ENCODE measurements at regions not wholly inside any gene's neighbourhood (a gene's known extent, or its start where the extent isn't known, plus 50 kb on each side); places are given as distances from the start of the nearest gene placed in this dataset.

DNA sequence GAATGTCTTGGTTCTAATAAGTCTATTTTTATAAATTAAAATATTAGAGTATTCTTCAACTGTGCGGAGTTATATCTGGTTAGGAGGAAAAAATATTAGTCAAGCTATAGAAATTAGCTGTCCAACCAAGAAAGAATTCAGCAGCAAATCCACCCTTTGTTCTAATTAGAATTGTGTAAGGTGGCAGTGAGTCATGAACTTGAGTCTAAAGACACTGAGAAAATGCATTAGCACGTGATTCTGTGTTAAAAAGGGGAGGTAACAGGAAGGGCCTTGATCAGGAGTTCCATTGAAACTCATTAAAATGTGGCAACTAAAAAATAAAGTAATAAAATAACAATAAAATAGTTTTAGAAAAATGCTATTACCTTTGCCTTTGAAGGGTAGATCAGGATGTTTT, 398.2 kb upstream of the RGS18 start:
- ATAC-seq (ENCODE audit: low read depth) = no peak

More for the DNA sequence above, 398.2 kb upstream of the RGS18 start:
- H2BK15ac ChIP-seq (ENCODE audit: low read depth, low read length) = no peak overlapping the region
- no peaks in the 10 kb centered on the region for H3K9me3 ChIP-seq (ENCODE audit: control insufficient read depth, insufficient read depth, low read length)
- no peak overlapping the region for H3K23ac ChIP-seq (ENCODE audit: low read depth, low read length)
- H2BK5ac ChIP-seq (ENCODE audit: low read depth, low read length, poor library complexity, severe bottlenecking) = no peak overlapping the region
- CTCF ChIA-PET = no interaction called here
- no peak overlapping the region for H4K8ac ChIP-seq (ENCODE audit: low read depth in 2 of 2, low read length in 2 of 2)
- no peak overlapping the region for H2BK120ac ChIP-seq (ENCODE audit: low read depth, low read length)
- TF ChIP-seq FOS (IDR thresholded peaks at IDR 0.05; ENCODE audit: low read depth, low read length) (no peak), BHLHE40 (IDR thresholded peaks at IDR 0.05; ENCODE audit: low read depth, low read length) (no peak), MXI1 (IDR thresholded peaks at IDR 0.05; ENCODE audit: borderline replicate concordance, low read depth, low read length) (no peak)
- no peak overlapping the region for H3K4me3 ChIP-seq (ENCODE audit: insufficient read depth, low read depth, low read length)
- H3K27ac ChIP-seq (ENCODE audit: insufficient read depth, low read length) = no peak overlapping the region
- no peak overlapping the region for H2BK20ac ChIP-seq (ENCODE audit: low read depth, low read length)
- no peak overlapping the region for H4K91ac ChIP-seq (ENCODE audit: insufficient read depth, low read depth, low read length)
- no peaks in the 10 kb centered on the region for H4K20me1 ChIP-seq (ENCODE audit: insufficient read depth, low read length)
- H3K9ac ChIP-seq (ENCODE audit: low read depth, low read length) = no peak overlapping the region
- no TSS peak for BruUV-seq (replicated peaks)
- H3K79me1 ChIP-seq (ENCODE audit: low read depth in 1 of 2, low read length in 2 of 2) = no peaks in the 10 kb centered on the region
- no peak for DNase-seq
- no peak overlapping the region for H2AK9ac ChIP-seq (replicated peaks; ENCODE audit: low read depth, low read length, poor library complexity)
- POLR2A ChIA-PET (ENCODE audit: unreplicated experiment) = no interaction called here
- no peak overlapping the region for H3K4ac ChIP-seq (ENCODE audit: low read depth, low read length)
- no peak overlapping the region for H4K5ac ChIP-seq (ENCODE audit: low read depth, low read length)
- no peak overlapping the region for H3K18ac ChIP-seq (ENCODE audit: low read depth, low read length)
- no peaks in the 10 kb centered on the region for H3K4me1 ChIP-seq (ENCODE audit: control insufficient read depth, insufficient read depth, low read length)
- H3K27me3 ChIP-seq (ENCODE audit: control insufficient read depth, insufficient read depth, low read length) = no peaks in the 10 kb centered on the region
- dilution Hi-C loops (cut with HindIII; ENCODE audit: low sequenced_read_pairs, unreplicated experiment) = no loop called here
- no peak overlapping the region for H2AK5ac ChIP-seq (ENCODE audit: low read depth, low read length)
- H3K56ac ChIP-seq (ENCODE audit: extremely low read depth, insufficient read depth, low read length) = no peak overlapping the region
- no peaks in the 10 kb centered on the region for H3K9me1 ChIP-seq (ENCODE audit: insufficient read depth, low read length)
- intact Hi-C loops (cut with micrococcal nuclease) = no loop called here
- no peak overlapping the region for H3K14ac ChIP-seq (replicated peaks; ENCODE audit: low read depth, low read length)
- no peak overlapping the region for H3K4me2 ChIP-seq (ENCODE audit: low read depth, low read length)
- in situ Hi-C loops (cut with MboI; ENCODE audit: low sequenced_read_pairs) = no loop called here
- no peaks in the 10 kb centered on the region for H3K36me3 ChIP-seq (ENCODE audit: control insufficient read depth, insufficient read depth, low read length)
- H2AFZ ChIP-seq (replicated peaks; ENCODE audit: low read length, poor library complexity) = no peak overlapping the region
- no CpG with 5 or more reads among the region's 2 CpGs for WGBS, 2 experiments (ENCODE audit: extremely low coverage in 2 of 2, insufficient read length in 1 of 2)

Data from IMR-90 (cell line).